Spleen (tissue), 11 donors: ENCODE measurements at regions not wholly inside any gene's neighbourhood (a gene's known extent, or its start where the extent isn't known, plus 50 kb on each side); places are given as distances from the start of the nearest gene placed in this dataset.

Source experiments
- DNase-seq: peaks from one replicate; pipeline ENCODE4 v3.0.0-alpha.2; 2020
- H3K27ac ChIP-seq, 8 donors: fragments of 200-600 bp; sonication (generic) in 7 of 8; 1 replicate in 4 of 8; 2 replicates in 4 of 8; pipeline versions ENCODE4 v1.5.0 to v1.8.0; 2016 to 2021; ENCODE audit warnings: inconsistent platforms in 4 of 8, mild to moderate bottlenecking in 4 of 8, moderate library complexity in 1 of 8
- H3K27me3 ChIP-seq, 7 donors: fragments of 200-600 bp; sonication (generic) in 6 of 7; replicated peaks in 1 of 7; 1 replicate in 4 of 7; 2 replicates in 3 of 7; pipeline versions ENCODE4 v1.5.0 to v1.8.0; 2016 to 2021; ENCODE audit warnings: inconsistent platforms in 3 of 7, mild to moderate bottlenecking in 1 of 7
- H3K36me3 ChIP-seq, 6 donors: fragments of 200-600 bp; sonication (generic) in 5 of 6; 1 replicate in 4 of 6; 2 replicates in 2 of 6; pipeline versions ENCODE4 v1.5.0 to v1.8.0; 2016 to 2021; ENCODE audit warnings: inconsistent platforms in 2 of 6
- H3K4me1 ChIP-seq, 6 donors: fragments of 200-600 bp; sonication (generic) in 5 of 6; 1 replicate in 3 of 6; 2 replicates in 3 of 6; pipeline versions ENCODE4 v1.5.0 to v1.8.0; 2016 to 2021; ENCODE audit warnings: inconsistent platforms in 3 of 6
- H3K4me3 ChIP-seq, 8 donors: fragments of 200-600 bp; sonication (generic) in 7 of 8; 1 replicate in 4 of 8; 2 replicates in 4 of 8; pipeline versions ENCODE4 v1.5.0 to v1.8.0; 2016 to 2021; ENCODE audit warnings: inconsistent platforms in 4 of 8, mild to moderate bottlenecking in 4 of 8, moderate library complexity in 2 of 8
- H3K9me3 ChIP-seq, 8 donors: fragments of 200-600 bp; sonication (generic) in 7 of 8; 1 replicate in 4 of 8; 2 replicates in 4 of 8; pipeline versions ENCODE4 v1.5.0 to v1.8.0; 2016 to 2021; ENCODE audit warnings: inconsistent platforms in 4 of 8
- POLR2A ChIP-seq, 3 donors: fragments of 450-650 bp; IDR thresholded peaks; one replicate each; pipeline ENCODE4 v1.5.1; 2017; ENCODE audit warnings: antibody characterized with exemption in 3 of 3, mild to moderate bottlenecking in 1 of 3
- POLR2AphosphoS5 ChIP-seq, 3 donors: sonication (generic); formaldehyde crosslinking; IDR thresholded peaks; one replicate each; pipeline ENCODE4 v1.5.1; 2017; ENCODE audit warnings: antibody characterized with exemption in 3 of 3
- WGBS, 5 donors: extraction: QIAGEN DNeasy Blood & Tissue Kit in 3 of 5; methylation state at CpG; one replicate each; pipeline versions ENCODE4 v1.1.5 to v1.1.7; 2013 to 2018; 5-methylcytosine and 5-hydroxymethylcytosine counted together
- intact Hi-C: fragments of 100-400 bp; cut with DNase I; formaldehyde crosslinking; loops from one replicate; pipeline ENCODE4 v1.15.0; 2023; ENCODE audit warnings: low total_unique reads
- TF ChIP-seq, protein P1 (sequence below), 11 experiments: fragments of 200-600 bp in 7 of 11; fragments of 450-650 bp in 4 of 11; sonication (generic) in 4 of 11; IDR thresholded peaks in 8 of 11; conservative IDR thresholded peaks in 3 of 11; 1 replicate in 7 of 11; 2 replicates in 4 of 11; pipeline versions ENCODE4 v1.4.0 to v1.8.0; 2016 to 2021; ENCODE audit warnings: antibody characterized with exemption in 11 of 11, inconsistent platforms in 4 of 11, mild to moderate bottlenecking in 1 of 11
- donor health status: healthy with polysubstance abuse.
- donor health status: DM: no; HTN: no; CAD: no; lungs with moderate emphysema.
- donor health status: DM: no; HTN: no; CAD: no.
- donor health status: Bipolar disorder and iron deficiency.
- donor health status: healthy.
- donor health status: DM: no; HTN: no; CAD: no.
- donor health status: DM: yes; HTN: yes; CAD: no.

DNA sequence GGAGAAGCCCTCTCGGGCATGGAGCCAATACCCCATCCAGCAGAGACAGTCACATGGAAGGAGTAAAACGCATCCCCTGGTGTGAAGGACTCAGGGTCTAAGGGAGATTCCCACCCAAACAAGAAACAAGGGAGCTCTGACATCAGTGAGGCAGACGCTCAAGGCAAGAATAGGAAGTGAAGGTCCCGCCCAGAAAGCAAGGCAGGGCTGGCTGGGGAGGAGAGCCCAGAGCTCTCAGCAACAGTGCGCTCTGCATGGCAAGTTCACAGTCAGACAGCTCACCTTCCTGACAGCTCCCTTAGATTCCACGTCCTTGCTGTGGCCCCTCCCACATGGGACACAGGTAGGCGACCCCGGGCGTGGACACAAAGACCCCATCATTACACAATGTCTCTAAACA, 85.6 kb downstream of the TTLL2 start:
- no peak overlapping the region for H3K4me3 ChIP-seq
- peaks cover 0 to 12% (median 0%) of the 10 kb centered on the region in 7 donors for H3K27me3 ChIP-seq
- no peaks in the 10 kb centered on the region for H3K36me3 ChIP-seq
- TF ChIP-seq POLR2AphosphoS5 (IDR thresholded peaks at IDR 0.05): no peak
- TF ChIP-seq, protein P1, sequence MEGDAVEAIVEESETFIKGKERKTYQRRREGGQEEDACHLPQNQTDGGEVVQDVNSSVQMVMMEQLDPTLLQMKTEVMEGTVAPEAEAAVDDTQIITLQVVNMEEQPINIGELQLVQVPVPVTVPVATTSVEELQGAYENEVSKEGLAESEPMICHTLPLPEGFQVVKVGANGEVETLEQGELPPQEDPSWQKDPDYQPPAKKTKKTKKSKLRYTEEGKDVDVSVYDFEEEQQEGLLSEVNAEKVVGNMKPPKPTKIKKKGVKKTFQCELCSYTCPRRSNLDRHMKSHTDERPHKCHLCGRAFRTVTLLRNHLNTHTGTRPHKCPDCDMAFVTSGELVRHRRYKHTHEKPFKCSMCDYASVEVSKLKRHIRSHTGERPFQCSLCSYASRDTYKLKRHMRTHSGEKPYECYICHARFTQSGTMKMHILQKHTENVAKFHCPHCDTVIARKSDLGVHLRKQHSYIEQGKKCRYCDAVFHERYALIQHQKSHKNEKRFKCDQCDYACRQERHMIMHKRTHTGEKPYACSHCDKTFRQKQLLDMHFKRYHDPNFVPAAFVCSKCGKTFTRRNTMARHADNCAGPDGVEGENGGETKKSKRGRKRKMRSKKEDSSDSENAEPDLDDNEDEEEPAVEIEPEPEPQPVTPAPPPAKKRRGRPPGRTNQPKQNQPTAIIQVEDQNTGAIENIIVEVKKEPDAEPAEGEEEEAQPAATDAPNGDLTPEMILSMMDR (IDR thresholded peaks at IDR 0.05 in 8 of 11, conservative IDR thresholded peaks at IDR 0.05 in 3 of 11): no peak
- TF ChIP-seq POLR2A (IDR thresholded peaks at IDR 0.05): no peak
- 74 to 89% (median 81%) methylated on average over 9 of the region's 9 CpGs for WGBS, 5 donors
- no peak overlapping the region for H3K27ac ChIP-seq
- no peak for DNase-seq
- no peaks in the 10 kb centered on the region for H3K4me1 ChIP-seq
- H3K9me3 ChIP-seq: no peaks in the 10 kb centered on the region
- intact Hi-C loops: no loop called here

DNA sequence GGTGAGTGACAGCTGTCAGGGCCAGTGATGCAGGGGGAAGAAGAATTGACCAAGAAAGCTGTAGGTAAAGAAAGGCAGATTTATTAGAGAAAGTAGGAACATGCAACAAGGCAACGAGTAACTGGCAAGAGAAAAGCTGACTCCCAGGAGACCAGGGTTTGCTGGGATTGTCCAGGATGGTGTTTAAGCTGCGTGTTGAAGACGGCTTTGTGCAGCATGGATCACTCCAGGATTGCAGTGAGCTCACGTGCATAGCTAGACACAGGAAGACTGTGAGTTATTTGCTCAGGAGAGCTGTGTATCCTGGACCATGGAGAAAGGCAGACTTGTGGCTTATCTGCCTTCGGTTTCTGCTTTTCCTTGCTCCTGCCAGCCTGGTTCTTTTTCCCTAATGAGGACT, 87.6 kb downstream of the TTLL2 start:
- 62 to 75% (median 63%) methylated on average over 5 of the region's 5 CpGs for WGBS, 5 donors
- Histone ChIP-seq H3K27me3 (no peaks in the 10 kb centered on the region), H3K4me3 (no peak overlapping the region), H3K36me3 (no peaks in the 10 kb centered on the region), H3K27ac (no peak overlapping the region), H3K4me1 (no peaks in the 10 kb centered on the region), H3K9me3 (no peaks in the 10 kb centered on the region)
- intact Hi-C loops: no loop called here
- no peak for TF ChIP-seq POLR2AphosphoS5 (IDR thresholded peaks at IDR 0.05)
- TF ChIP-seq, protein P1 (IDR thresholded peaks at IDR 0.05 in 8 of 11, conservative IDR thresholded peaks at IDR 0.05 in 3 of 11): no peak
- TF ChIP-seq POLR2A (IDR thresholded peaks at IDR 0.05): no peak
- no peak for DNase-seq

DNA sequence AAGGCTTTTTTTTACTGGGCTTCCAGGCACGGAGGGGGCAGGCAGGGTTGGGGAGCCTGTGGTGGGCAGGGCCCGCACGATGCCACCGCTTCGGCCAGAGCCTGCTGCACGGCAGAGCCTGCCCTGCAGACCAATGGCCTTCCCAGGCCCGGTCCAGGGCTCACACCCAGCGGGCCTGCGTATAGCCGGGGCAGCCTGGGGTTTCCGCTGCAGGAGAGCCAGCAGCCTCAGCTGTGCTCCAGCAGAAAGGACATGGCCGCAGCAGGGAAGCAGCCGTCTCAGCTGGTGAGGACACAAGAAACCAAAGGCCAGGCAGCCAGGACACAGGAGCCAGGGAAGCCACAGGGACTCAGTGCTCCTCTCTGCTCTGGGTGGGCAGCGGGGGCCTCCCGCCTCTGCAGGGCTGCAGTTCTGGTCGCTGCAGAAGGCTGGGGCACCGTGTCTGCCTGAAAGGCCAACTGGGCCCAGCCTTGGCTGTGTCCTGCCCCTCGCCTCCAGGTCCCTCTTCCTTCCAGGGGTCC, 90.6 kb downstream of the TTLL2 start:
- Histone ChIP-seq H3K36me3 (no peaks in the 10 kb centered on the region), H3K9me3 (no peaks in the 10 kb centered on the region), H3K4me3 (no peak overlapping the region), H3K27ac (no peak overlapping the region), H3K27me3 (peaks cover 0 to 11% (median 0%) of the 10 kb centered on the region in 7 donors), H3K4me1 (no peaks in the 10 kb centered on the region)
- no peak for DNase-seq
- TF ChIP-seq, protein P1 (IDR thresholded peaks at IDR 0.05 in 8 of 11, conservative IDR thresholded peaks at IDR 0.05 in 3 of 11): no peak
- no peak for TF ChIP-seq POLR2AphosphoS5 (IDR thresholded peaks at IDR 0.05)
- no peak for TF ChIP-seq POLR2A (IDR thresholded peaks at IDR 0.05)
- intact Hi-C loops: no loop called here
- WGBS, 5 donors: 68 to 90% (median 87%) methylated on average over 11 to 18 of the region's 18 CpGs

DNA sequence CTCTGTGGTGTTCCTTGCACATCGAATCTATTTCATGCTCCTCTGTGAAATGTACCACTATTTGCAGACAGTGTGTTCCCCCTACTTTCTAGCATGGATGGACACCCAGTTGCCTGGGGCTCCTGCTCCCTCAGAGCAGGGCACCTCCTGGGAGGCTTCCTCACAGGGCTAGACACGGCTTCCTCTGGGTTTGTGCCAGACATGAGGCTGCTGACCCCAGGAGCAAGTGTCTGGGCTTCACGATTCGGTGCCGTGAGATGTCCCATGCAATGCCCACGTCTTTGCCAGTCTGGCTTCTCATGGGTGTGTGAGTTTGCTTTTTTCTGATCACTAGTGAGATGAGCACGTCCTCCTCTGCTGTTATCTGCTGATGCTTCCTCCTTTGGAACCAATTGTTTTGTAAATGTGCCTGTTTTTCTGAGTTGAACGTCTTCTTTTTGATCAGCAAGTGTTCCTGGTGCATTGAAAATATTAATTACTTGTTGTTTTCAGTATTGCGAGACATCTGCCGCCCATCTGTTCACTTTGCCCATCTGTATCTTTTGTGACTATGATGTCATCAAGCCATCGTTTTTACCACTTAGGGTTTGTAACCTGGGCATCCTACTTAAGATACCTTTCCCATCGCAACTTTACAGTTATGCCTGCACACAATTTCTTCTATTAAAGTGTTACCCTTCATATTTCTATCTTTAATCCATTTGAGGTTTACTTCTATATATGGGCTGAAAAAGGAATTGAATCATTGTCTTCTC, 92.0 kb downstream of the TTLL2 start:
- 72 to 80% (median 75%) methylated on average over 12 of the region's 12 CpGs for WGBS, 5 donors
- H3K27me3 ChIP-seq: peaks cover 0 to 11% (median 0%) of the 10 kb centered on the region in 7 donors
- intact Hi-C loops: no loop called here
- TF ChIP-seq POLR2AphosphoS5 (IDR thresholded peaks at IDR 0.05) (no peak), POLR2A (IDR thresholded peaks at IDR 0.05) (no peak)
- TF ChIP-seq, protein P1 (IDR thresholded peaks at IDR 0.05 in 8 of 11, conservative IDR thresholded peaks at IDR 0.05 in 3 of 11): no peak
- H3K36me3 ChIP-seq: no peaks in the 10 kb centered on the region
- no peaks in the 10 kb centered on the region for H3K4me1 ChIP-seq
- H3K9me3 ChIP-seq: no peaks in the 10 kb centered on the region
- H3K27ac ChIP-seq: no peak overlapping the region
- no peak for DNase-seq
- H3K4me3 ChIP-seq: no peak overlapping the region
